HG02943 (cell line): ENCODE measurements at regions not wholly inside any gene's neighbourhood (a gene's known extent, or its start where the extent isn't known, plus 50 kb on each side); places are given as distances from the start of the nearest gene placed in this dataset.
"Not testable (repeated sequence)": the region's sequence is repeated elsewhere in the genome, so short reads cannot be mapped to it uniquely, and the experiment has no call there.

ENCODE experiments used
- ATAC-seq: cut with Tn5 transposase; IDR thresholded peaks from one replicate; pipeline ENCODE4 v1.9.1; 2021; ENCODE audit warnings: mild to moderate bottlenecking, low read depth, moderate library complexity; ENCODE audit not compliant: unreplicated experiment

DNA sequence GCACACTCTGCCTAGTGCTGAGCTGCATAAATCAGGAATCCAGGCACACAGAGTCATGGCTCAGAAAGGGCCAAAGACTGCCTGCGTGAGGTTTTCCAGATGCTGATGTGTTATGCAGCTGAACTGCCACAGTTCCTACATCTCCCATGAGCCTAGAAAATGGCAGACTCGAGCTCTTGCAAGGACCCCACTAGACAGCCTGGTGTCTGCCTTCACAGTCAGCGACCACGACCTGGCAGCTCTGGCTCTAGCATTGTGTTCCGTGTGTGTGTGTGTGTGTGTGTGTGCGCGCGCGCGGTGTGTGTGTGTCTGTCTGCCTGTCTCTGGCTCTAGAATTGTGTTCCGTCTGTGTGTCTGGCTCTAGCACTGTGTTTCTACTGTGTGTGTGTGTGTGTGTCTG, 203.6 kb upstream of the AGTR2 start:
- no peak for ATAC-seq

DNA sequence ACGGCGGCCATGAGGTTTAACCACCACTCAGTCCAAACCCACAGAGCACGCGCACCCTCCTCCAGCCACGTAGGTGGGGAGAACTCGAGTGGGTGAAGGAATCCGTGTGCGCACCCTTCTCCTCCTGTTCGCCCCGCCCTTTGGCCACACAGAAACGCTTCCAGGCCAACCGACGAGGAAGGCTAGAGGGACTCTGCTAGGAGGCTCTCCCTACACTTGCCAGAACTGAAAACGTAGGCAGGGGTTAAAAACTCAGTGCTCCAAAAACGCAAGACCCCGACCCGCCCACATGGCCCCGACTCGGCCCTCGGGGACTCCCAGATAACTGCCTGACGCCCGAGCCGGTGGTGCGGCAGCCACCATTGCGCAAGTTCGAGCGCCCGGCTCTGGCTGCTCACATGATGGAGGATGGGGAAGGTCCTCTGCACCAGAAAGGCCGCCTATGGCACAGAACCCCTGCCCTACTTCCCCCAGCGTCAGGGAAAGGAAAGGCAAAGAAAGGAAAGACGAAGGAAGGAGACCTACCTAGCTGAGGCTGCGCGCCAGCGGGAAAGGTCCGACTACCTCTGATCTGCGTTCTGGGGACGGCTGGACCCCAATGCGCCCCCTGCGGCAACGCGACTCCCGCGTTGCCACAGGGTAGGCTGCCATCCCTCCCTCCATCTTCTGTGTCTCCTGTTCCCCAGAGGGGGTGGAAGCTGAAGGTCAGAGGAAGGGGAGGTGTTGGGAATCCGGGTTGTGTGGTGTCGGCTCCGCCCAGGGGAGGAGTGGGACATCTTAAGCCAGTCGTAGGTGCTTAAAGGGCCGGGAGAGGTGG, 201.9 kb upstream of the AGTR2 start:
- ATAC-seq, result no peak

DNA sequence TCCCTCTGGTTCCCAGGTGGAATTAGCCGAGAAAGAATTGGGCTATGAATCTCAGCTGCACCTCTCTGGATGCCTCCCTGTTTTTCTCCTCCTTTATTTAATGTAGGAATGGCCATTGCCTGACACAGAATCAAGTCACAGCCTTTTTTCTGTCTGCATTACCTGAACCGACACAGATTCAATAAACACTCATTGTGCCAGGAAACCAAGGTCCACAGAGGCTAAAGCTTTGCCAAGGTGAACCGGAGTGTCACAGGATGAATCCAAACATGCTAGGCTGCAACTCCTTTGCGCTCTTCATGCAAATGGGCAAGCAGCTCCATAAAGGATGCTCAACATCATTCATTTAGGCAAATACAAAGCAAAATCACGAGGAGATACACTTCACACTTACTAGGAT, 199.8 kb upstream of the AGTR2 start:
- ATAC-seq, result no peak

DNA sequence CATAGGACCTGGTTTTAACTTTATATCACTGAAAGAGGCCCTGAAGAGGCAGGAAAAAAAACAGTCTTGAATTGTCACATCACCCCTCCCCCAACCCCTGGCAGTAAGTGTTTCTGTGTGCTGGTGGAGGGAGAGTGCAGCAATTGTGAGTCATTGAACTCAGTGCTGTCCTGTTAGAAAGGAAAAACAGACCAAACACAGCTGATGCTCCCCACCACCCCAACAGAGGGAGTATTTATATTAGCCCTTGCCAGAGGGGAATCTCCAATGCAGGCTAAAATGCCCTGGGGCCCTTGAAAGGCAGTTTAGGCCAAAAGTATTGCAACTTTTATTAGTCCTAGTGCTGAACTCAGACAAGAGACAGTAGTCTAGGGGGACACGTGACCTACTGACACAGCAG, 197.8 kb upstream of the AGTR2 start:
- no peak for ATAC-seq

DNA sequence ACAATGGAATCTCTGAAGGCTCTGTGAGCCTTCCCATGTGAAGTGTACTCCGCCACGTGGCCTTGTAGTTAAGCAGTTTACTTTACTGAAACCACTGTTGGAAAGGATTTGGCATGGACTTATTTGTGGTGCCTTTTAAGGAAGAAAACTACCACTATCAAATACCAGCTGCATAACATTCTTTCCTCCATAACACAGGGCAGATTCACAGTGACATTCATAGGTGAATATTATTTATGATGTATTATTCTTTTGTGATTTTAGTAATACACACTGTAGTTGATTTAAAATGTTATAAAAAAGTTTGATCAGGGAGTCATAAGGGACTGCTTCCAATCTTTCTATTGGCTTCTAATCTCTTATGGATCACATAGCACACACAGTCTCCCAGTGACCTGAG, 192.5 kb upstream of the AGTR2 start:
- ATAC-seq, result no peak

DNA sequence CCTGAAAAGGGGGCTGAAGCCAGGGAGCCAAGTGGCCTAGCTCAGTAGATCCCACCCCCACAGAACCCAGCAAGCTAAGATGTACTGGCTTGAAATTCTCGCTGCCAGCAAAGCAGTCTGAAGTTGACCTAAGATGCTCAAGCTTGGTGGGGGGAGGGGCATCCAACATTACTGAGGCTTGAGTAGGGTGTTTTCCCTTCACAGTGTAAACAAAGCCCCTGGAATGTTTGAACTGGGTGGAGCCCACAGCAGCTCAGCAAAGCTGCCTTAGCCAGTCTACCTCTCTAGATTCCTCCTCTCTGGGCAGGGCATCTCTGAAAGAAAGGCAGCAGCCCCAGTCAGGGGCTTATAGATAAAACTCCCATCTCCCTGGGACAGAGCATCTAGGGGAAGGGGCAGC, 187.4 kb upstream of the AGTR2 start:
- ATAC-seq, result not testable (repeated sequence)

DNA sequence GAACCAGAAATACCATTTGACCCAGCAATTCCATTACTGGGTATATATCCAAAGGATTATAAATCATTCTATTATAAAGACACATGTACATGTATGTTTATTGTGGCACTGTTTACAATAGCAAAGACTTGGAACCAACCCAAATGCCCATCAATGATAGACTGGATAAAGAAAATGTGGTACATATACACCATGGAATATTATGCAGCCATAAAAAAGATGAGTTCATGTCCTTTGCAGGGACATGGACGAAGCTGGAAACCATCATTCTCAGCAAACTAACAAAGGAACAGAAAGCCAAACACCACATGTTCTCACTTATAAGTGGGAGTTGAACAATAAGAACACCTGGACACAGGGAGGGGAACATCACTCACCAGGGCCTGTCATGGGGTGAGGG, 183.1 kb upstream of the AGTR2 start:
- ATAC-seq, result not testable (repeated sequence)

DNA sequence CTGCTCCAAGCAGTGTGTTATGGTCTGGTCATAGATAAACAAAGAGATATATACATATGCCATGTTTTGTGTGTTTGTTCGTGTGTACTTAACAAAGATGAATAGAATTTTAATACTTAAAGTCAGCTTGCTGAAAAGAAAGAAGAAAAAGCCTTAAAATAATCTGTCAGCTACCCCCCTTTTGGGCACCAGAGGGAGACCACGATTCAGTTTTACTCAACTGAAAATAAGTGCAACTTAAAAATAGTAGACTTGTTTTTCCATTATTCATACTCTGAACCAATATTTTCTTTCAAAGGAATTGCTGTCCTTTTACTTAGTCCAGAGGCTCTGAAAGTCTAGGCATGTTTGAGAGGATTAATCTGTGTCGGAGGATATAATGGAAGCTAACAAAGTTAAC, 181.7 kb upstream of the AGTR2 start:
- ATAC-seq, result no peak

DNA sequence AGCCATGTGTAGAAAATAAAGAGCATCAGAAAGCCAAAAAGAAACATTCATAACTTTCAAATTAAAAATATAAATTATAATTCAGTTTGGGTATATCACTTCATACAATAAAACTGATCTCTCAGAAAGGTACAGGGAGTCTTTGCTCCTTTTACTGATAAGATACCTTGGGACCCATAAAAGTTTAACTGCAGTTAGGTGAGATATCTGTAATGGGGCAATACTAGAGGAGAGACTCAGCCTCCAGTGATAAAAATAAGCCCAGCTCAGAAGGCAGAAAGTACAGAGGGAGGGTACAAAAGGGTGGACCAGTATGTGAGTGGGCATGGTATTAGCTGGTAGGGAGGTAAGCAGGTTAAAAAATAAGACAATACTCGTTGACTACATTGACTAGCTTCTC, 180.9 kb upstream of the AGTR2 start:
- ATAC-seq, result no peak

DNA sequence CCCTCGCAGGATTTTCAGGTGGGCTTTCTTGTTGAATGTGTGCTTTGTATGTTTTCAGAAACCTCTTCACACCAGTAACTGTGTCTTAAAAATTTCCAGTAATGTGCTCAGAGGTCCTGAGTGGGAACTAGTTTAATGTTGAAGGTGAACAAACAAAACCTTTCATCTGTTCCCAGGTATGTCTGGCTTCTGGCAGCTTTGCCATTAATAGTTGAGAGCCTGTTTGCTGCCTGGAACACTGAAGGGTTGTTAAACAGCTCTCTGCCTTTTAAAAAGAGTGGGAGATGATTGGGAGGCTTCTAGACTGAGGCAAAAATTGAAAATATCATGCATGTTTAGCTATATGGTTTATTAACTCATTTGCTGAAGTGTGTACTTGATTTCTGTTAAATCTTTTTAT, 161.2 kb upstream of the AGTR2 start:
- no peak for ATAC-seq

DNA sequence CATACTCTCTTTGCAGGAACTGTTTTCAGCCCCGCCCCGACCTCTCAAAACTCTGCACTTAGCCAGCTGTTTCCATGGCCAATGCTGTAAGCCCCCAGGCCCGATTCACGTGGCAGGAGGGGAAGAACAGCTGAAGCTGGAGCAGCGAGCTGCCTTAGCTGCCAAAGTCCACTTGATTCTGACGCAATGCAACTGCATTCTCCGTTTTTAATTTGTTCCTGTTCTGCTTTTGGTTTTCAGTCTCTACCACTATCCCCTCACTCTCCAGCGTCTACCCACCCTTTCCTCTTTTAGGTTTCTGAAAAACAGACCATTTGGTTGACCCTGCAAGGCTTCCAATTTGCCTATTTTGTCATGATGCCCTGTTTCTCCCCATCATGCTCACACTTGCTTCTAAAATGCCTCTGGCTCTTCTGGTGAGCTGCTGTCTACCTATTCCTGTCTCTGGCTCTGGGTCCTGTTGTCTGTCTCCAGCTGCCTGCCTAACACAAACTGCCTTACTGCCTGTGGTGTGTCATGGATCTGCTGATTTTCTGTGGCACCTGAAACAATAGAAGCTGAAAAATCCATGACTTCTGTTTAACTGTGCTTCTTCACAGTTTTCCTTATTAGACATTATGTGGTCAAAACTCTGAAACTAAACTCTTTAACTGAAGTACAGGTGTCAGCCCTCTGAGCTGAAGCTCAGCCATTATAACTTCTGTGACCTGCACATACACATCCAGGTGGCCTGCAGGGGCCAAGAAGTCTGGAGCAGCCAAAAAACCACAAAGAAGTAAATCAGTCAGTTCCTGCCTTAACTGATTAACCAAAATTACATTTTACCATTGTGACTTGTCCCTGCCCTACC, 160.5 kb upstream of the AGTR2 start:
- ATAC-seq, result peak; percentile 74

DNA sequence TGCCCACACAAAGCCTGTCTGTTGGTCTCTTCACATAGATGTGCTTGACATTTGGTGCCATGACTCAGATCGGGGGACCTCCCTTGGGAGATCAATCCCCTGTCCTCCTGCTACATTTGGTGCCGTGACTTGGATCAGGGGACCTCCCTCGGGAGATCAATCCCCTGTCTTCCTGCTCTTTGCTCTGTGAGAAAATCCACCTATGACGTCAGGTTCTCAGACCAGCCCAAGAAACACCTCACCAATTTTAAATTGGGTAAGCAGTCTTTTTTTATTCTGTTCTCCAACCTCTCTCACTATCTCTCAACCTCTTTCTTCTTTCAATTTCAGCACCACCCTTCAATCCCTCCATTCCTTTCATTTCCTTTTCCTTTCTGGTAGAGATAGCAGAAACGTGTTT, 159.6 kb upstream of the AGTR2 start:
- ATAC-seq, result no peak

DNA sequence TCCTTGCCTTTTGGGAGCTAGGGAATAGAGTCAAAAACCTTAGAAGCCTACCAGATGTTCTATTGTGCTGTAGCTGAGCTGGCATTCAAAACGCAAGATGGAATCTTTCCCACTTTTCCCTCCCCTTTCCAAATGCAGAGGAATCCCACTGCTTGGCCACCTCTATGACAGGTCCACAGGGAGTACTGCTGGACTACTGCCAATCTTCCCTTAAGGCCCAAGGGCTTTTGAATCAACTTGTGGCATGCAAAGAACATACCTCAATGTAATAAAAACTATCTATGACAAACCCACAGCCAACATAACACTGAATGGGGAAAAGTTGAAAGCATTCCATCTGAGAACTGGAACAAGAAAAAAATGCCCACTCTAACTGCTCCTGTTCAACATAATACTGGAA, 139.2 kb upstream of the AGTR2 start:
- ATAC-seq, result no peak
